OCI-M2 (cell line): ENCODE measurements at regions not wholly inside any gene's neighbourhood (a gene's known extent, or its start where the extent isn't known, plus 50 kb on each side); places are given as distances from the start of the nearest gene placed in this dataset.
"Not testable (repeated sequence)": the region's sequence is repeated elsewhere in the genome, so short reads cannot be mapped to it uniquely, and the experiment has no call there.

Experiments
- DNase-seq: peaks from one replicate; lab custom pipeline; 2025; ENCODE audit not compliant: unreplicated experiment; lab: John Stamatoyannopoulos, UW

DNA sequence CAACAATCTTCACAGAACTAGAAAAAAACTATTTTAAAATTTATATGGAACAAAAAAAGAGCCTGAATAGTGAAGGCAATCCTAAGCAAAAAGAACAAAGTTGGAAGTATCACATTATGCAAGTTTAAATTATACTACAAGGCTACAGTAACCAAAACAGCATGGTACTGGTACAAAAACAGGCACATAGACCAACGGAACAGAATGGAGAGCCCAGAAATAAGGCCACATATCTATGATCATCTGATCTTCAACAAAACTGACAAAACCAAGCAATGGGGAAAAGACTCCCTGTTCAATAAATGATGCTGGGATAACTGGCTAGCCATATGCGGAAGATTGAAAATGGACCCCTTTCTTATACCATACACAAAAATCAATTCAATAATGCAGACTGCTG is 74.4 kb upstream of the RTN4 start:
- not testable (repeated sequence) for DNase-seq

DNA sequence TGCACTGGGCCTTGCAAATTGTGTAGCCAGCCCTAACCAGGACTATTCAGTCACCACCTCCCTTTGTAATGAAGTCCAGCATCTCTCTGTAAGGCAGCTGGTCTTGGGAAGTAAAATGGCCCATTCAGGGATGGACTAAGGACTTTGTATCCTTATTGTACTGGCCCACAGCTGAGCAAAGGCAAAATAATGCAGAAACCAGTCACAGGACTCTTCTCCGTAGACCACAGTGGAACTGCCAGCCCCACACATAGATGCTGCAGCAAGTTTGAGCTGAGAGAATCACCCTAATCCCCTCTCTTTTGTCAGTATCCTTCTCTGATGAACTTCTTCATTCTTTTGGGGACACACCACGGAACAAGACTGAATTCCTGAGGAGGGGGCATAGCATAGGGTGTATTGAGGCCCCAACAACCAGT is 73.6 kb upstream of the RTN4 start:
- DNase-seq: no peak

DNA sequence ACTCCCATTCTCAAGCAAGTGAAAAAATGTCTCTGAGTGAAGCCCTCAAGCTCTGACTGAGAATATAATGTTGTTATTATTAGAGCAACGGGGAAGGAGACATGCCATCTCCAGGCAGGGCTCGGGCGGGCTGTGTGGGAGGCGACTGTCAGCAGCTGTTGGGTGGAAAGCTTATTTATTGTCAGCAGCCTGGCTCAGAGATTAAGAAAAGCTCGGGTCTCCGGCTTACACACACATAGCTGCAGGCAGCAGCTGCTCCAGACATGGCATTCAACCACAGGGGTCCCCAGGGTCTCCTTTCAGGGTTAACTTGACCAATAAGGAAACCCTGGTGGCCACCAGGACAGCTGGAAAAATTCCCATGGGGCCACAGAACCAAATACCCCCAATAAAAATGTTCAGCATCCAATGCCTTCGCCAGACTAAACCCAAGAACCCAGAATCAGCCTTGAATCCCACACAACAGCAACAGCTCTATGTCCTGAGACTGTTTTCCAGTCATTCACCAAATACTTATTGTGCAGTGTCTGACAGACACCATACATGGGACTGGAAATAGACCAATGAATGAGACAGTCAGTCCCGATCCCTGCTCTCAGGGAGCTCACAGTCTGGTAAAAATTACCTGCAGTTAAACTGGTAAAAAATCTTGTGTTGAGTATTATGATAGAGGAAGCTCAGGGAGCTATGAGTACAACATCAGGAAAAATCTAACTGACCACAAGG is 70.5 kb upstream of the RTN4 start:
- peak; percentile 51 for DNase-seq

DNA sequence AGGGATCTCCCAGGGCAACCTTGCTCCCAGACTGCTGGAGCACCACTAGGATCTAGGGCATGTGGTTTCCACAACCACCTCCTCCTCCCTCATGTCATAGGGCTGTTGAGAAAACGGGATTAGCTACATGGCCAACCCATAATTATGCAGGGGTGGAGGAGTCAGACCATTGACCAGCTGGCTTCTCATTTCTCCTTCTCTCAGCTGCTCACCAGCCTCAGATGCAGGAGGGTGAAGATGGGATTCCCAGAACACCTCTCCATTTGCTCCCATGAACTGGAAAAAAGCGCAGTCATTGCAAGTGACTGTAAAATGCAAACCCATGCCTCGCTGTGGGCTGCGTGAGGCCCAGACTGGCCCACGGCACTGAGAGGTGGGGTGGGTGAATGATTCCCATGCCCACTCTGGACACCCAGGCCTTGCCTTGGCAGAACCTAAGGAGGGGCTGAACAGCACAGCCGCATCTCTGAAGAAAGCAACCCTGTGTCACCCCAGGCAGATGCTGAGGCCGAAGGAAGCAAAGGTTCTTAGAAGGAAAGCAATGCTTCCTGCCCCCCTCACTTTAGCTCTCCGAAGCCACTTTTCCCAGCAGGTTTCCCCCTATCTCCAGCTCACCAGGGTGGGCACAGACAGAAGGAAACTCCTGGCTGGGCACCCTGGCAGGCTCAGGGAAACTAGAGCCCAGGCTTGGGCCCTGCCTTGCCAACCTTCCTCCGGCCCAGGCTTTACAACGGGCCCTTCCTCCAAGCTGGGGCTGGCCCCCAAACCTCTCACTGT is 69.6 kb upstream of the RTN4 start:
- no peak for DNase-seq

DNA sequence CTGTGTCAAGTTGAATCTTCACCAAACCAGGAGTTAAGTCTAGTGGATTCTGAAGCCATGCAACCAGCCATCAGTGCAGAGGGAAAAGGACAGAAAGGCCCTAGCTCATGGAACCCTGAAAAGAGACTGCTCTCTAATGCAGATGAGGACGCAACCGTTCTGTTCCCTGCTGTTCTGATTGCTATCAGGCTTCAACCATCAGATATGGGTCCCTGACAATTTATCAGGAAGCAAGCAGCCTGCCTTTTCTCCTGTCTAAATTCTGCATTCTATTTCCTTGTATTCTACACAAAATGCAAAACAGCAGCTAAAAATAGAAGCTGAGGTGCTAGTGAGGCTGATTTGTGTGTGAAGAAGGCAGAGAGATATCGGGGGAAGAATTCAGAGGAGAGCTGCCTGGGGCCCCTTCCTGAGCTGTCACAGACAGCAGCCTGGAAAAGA is 68.4 kb upstream of the RTN4 start:
- no peak for DNase-seq

DNA sequence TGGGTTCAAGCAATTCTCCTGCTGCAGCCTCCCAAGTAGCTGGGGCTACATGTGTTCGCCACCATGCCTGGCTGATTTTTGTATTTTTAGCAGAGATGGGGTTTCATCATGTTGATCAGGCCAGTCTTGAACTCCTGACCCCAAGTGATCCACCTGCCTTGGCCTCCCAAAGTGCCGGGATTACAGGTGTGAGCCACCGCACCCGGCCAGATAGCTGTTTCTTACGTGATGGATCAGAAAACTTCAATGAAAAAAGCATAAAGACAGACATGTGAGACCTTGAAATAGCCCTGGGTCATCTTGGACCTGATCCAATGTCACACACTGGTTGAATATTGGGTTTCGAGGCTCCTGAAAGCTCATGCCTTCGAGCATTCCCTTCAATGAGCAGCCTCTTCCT is 66.7 kb upstream of the RTN4 start:
- no peak for DNase-seq

DNA sequence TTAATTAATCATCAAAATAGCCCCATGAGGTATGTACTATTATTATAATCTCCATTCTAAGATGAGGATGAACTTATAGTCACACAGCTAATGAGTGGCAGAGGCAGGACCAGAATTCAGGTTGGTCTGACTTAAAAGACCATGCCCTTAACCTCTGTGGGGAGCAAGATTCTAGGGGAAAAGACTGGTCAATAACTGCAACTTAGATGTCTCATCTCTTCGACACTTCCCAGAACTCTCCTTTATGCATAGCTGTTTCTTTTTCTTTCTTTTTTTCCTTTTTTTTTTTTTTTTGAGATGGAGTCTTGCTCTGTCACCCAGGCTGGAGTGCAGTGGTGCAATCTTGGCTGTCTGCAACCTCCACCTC is 66.3 kb upstream of the RTN4 start:
- DNase-seq: no peak

DNA sequence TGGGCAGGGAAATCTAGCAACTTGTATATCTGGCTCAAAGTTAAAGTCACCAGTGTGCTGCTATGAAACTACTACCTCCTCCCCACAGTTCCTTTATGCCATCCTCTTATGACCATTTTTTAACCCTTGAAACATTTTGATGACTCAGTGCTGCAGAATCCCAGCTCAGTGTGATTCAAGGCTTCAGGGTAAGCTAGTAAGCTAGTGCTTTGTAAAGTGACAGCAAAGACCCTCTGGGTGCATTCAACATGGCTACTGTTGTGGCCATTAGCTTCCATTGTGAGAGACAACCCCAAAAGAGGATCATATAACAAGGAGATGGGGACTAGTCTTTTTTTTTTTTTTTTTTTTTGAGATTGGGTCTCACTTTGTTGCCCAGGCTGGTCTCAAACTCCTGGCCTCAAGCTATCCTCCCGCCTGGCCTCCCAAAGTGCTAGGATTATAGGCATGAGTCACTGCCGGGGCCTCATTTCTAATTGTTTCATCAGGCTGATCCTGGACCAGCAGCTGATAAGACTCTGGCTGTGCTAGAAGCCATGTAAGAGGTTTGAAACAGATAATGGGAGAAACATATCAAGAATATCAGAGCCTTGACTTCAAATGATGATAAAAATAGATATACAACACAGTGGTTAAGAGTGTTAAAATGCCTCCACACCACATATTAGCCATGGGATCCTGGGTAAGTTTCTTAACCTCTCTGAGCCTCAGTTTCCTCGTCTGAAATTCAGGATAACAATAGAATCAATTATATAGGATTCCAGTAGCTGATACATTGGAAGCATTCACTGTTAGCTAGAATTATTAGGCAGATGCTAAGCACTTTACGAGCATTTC is 65.7 kb upstream of the RTN4 start:
- no peak for DNase-seq

DNA sequence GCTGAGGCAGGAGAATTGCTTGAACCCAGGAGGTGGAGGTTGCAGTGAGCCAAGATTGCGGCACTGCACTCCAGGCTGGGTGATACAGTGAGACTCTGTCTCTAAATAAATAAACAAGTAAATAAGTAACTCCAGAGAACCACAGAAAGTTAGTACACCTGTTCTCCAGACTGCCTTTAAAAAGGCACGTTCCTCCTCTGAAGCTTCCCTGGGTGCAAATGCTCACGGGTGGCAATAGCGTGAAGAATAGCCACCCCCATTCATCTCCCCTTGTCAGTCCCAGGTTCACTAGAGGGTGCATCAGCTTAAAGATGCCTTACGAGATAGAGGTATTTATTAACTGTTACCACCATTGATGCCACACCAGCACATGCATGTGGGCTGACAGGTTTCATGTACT is 64.3 kb upstream of the RTN4 start:
- DNase-seq: no peak

DNA sequence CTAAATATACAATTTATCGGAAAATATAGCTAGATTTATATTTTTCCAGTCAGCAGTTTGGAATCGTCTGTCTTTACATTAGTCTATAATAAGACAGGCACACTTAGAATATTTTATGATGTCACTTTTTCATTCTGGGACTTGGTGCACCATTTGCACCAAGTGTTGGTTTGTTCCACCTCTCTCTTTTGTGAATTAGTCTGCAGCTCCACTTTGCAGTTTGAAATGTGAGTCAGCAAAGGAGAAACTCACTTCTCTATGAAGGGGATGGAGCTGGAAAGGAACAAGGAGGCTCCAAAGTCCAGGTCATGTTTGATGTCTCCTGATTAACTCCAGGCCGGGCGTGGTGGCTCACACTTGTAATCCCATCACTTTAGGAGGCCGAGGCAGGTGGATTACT is 63.8 kb upstream of the RTN4 start:
- DNase-seq: no peak

DNA sequence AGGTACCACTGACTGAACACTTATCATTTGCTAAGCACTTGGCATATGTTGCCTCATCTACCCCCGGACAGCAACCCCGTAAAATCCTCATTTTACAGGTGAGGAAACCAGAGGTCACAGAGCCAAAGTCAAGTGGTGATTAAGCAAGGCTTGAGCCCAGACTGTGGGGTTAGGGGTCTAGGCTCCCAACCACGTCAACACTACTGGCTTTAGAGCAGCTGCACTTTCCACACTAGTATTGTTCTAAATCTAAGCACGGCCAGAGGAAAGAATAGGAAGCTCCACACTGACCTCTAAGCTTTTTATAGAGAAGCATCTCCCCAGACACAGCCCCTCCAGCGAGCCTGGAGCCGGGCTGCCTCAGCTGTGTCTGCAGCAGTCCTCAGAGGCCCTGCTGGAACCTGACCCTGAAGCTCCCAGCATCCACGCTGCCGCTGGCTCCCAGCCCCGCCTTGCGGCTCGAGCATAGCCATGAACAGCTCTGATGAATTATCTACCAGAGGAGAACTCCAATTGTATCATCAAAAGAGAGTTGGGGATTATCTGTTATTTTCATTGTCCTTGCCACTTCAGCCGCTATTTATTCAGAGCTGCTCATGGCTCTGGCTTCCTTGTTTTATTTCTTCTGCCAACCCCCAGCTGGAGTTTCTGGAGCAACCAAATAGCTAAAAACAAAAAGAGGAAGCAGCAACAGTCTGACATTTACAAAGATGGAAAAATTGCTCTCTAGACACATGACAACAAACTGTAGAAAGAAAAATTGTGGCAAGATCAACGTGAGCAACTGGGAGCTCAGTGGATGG is 62.2 kb upstream of the RTN4 start:
- no peak for DNase-seq

DNA sequence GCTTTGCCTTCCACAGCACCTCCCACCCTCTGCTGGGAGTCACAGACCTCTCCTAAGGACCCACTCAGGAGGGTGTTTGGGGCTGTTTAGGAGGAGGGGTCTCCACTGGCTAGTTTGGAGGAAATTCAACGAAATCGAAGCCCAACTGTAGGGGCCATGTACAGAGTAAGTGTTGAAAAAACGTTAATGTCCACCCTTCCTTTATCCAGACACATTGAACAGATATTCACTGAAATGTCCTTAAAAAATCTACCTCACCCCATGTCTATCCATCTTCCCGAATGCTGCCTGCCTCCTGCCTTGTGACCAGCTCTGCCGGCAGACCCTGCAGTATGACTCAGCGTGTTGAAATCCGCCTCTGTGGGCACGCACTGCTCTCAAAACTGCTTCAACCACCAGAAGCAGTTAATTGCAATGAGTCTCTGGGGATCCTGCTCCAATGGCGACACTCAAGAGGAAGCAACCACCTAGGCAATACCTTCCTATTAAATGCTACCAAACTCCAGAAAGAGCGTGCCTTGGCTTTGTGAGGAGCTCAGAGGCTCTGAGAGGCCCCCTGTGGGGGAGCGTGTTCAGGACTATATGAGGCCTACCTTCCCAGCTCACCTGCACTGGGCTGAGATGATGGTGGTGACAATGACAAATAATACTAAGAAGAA is 61.4 kb upstream of the RTN4 start:
- no peak for DNase-seq

DNA sequence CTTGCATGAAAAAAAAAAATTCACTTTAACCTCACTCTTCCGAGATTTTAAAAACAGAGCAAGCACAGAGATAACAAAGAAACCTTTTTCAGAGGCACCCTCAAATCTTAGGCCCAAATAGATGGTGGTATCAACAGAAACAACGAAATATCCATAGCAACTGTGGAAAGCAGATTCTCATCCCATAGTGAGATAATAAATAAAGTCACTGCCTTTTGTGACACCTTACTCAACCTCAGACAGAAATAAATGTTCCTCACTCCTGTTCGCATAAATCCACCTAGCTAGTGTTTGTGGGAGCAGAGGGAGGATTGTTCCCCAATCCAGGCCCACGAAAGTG is 60.9 kb upstream of the RTN4 start:
- DNase-seq: no peak

DNA sequence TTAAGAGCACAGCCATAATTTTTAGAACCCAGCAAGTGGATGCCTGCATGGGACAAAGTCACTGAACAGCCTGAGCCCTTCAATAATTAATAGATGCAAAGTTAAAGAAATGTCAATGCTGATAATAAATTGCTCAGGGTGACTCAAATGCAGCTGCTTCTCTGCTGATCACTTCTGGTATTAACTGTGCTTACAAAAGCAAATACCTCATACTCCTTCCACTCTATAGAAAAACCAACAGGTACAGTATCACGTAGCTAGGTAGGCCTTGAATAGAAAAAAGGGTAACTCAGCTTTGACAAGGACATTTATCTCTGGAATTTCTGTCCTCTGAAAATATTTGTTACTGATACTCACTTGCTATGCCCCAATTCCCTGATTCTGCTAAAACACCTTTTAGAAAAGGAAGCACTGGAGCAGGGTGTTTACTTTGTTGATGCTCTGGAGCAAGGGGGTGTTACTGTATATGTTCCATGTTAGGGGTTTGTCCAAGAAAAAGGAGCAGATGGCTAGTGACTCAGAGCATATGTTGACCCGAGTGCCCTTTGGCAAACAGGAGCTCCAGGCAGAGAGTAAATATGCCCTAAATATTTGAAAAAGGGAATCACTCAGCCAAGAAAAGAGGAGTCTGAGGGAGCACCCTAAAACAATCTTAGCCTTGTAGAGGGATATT is 59.1 kb upstream of the RTN4 start:
- DNase-seq: no peak

DNA sequence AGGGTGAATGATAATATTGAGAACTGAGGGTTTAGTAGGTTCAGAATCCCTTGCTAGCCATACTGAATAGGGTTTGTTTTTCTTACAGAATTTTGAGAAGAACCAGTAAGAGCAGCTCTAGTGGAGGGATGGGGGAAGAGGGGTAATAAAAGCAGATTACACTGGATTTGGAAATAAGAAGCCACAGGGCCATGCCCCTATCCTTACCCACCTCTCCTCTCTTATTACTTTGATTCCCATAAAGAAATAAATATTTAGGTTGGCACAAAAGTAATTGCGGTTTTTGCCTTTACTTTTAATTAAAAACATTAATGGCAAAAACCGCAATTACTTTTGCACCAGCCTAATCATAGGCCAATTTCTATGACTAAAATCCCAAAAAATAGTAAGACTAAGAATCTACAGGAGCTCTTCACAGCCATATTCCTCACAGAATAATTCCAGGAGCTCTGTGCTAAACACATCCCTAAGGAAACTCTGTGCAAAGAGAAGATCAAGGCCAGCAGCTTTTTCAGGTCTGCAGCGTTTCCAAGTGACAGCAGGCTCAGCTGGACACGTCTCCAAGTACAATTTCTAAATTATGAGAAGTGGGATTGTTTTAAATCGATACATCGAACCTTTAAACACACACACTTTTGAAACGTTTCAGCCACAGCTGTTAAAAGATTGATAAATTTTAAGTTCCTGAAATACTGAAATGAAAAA is 58.4 kb upstream of the RTN4 start:
- no peak for DNase-seq

DNA sequence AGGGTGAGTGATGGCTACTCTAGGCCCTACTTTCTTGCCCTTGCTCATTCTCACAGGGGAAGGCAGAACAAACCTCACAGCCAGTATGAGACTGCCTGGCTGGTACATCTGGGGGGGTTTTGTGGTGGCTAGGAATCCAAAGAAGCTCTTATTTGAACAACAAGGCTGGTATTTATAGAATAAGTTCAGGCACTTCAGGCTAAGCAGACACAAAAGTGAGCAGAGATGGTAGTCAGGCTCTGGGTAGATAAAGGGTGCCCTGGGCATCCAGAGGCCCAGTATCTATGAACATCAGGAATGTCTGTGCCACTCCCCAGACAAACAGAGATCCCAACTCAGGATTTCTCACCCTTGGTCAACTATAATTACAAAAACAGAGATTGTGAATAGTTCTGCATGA is 57.2 kb upstream of the RTN4 start:
- DNase-seq: no peak

DNA sequence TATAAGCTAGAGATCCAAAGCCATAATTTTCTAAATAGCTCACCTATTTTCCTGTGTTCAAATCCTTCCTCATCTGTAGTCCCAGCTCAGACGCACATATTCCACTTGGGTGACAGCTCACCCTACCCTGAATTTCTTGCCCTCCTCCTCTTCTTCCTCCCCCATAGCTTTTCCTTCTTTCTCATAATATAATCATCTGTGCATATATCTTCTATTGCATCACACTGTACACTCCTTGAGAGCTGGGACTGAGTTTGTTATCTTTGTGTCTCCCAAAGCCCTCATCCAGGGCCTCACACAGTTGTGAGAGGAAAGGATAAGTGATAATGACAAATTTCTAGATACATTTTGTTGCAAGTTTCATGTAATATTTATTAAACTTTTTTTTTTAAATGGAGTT is 55.9 kb upstream of the RTN4 start:
- no peak for DNase-seq

DNA sequence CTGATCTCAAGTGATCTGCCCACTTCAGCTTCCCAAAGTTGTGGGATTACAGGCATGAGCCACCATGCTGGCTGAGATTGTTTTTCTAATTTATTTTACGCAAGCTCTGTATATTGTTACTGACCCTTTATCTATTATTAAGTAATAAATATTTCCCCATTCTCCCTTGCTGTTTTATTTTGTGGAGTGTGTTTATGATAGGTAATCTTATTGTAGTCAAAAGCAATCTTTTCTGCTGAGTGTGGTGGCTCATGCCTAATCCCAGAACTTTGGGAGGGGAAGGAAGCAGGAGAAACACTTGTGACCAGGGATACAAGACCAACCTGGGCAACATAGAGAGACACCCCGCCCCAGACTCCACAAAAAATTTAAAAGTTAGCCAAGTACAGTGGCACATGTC is 55.2 kb upstream of the RTN4 start:
- no peak for DNase-seq

DNA sequence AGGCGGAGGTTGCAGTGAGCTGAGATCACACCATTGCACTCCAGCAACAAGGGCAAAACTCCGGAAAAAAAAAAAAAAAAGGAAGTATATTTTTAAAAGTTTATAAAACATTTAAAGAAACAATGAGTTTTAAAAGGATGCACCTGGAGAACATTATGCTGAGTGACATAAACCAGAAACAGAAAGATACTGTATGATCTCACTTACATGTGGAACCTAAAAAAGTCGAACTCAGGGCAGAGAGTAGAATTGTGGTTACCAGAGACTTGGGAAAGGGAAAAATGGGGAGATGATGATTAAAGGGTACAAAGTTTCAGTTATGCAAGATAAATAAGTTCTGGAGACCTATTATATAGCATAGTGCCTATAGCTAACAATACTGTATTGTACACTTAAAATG is 52.8 kb upstream of the RTN4 start:
- DNase-seq: no peak
